IPS-18a (cell line): ENCODE measurements at regions not wholly inside any gene's neighbourhood (a gene's known extent, or its start where the extent isn't known, plus 50 kb on each side); places are given as distances from the start of the nearest gene placed in this dataset.

Experiments used
- H3K27ac ChIP-seq: one replicate; pipeline ENCODE4 v1.5.1; 2013; ENCODE audit warnings: low read length
- H3K27me3 ChIP-seq: one replicate; pipeline ENCODE4 v1.6.1; 2013; ENCODE audit warnings: mild to moderate bottlenecking, low read length; ENCODE audit not compliant: control insufficient read depth, insufficient read depth
- H3K36me3 ChIP-seq: one replicate; pipeline ENCODE4 v1.6.1; 2013; ENCODE audit warnings: low read depth, low read length; ENCODE audit not compliant: control insufficient read depth
- H3K4me1 ChIP-seq: one replicate; pipeline ENCODE4 v1.6.1; 2013; ENCODE audit warnings: low read depth, low read length; ENCODE audit not compliant: control insufficient read depth
- H3K4me3 ChIP-seq: one replicate; pipeline ENCODE4 v1.5.1; 2013; ENCODE audit warnings: low read length
- H3K9ac ChIP-seq: one replicate; pipeline ENCODE4 v1.6.1; 2013; ENCODE audit warnings: mild to moderate bottlenecking, low read length, moderate library complexity
- H3K9me3 ChIP-seq: one replicate; pipeline ENCODE4 v1.6.1; 2013; ENCODE audit warnings: low read depth, low read length; ENCODE audit not compliant: control insufficient read depth

GRCh38 chr14:71527838-71528237, 404.4 kb upstream of the RGS6 start:
- H3K27ac ChIP-seq = no peak overlapping the region
- no peaks in the 10 kb centered on the region for H3K9me3 ChIP-seq
- no peaks in the 10 kb centered on the region for H3K36me3 ChIP-seq
- H3K4me1 ChIP-seq = no peaks in the 10 kb centered on the region
- no peak overlapping the region for H3K4me3 ChIP-seq
- H3K9ac ChIP-seq = no peak overlapping the region
- no peaks in the 10 kb centered on the region for H3K27me3 ChIP-seq

GRCh38 chr14:71529848-71530247, 402.4 kb upstream of the RGS6 start:
- Histone ChIP-seq H3K4me3 (no peak overlapping the region), H3K4me1 (no peaks in the 10 kb centered on the region), H3K9me3 (no peaks in the 10 kb centered on the region), H3K27ac (no peak overlapping the region), H3K27me3 (no peaks in the 10 kb centered on the region), H3K36me3 (no peaks in the 10 kb centered on the region), H3K9ac (no peak overlapping the region)

GRCh38 chr14:71532344-71532743, 399.9 kb upstream of the RGS6 start:
- no peaks in the 10 kb centered on the region for H3K4me1 ChIP-seq
- no peaks in the 10 kb centered on the region for H3K27me3 ChIP-seq
- no peak overlapping the region for H3K9ac ChIP-seq
- no peak overlapping the region for H3K4me3 ChIP-seq
- no peak overlapping the region for H3K27ac ChIP-seq
- no peaks in the 10 kb centered on the region for H3K36me3 ChIP-seq
- H3K9me3 ChIP-seq = no peaks in the 10 kb centered on the region

- Histone ChIP-seq H3K4me1 (peaks cover 4% of the 10 kb centered on the region), H3K9me3 (no peaks in the 10 kb centered on the region), H3K4me3 (no peak overlapping the region), H3K27ac (no peak overlapping the region), H3K27me3 (no peaks in the 10 kb centered on the region), H3K9ac (no peak overlapping the region), H3K36me3 (no peaks in the 10 kb centered on the region)
Observed at GRCh38 chr14:71532790-71533189, 399.4 kb upstream of the RGS6 start.

- no peak overlapping the region for H3K4me3 ChIP-seq
- no peak overlapping the region for H3K27ac ChIP-seq
- H3K9me3 ChIP-seq = no peaks in the 10 kb centered on the region
- H3K4me1 ChIP-seq = peaks cover 7% of the 10 kb centered on the region
- H3K9ac ChIP-seq = no peak overlapping the region
- H3K36me3 ChIP-seq = no peaks in the 10 kb centered on the region
- H3K27me3 ChIP-seq = no peaks in the 10 kb centered on the region
Observed at GRCh38 chr14:71533390-71533789, 398.8 kb upstream of the RGS6 start.

- Histone ChIP-seq H3K27ac (no peak overlapping the region), H3K9ac (no peak overlapping the region), H3K27me3 (no peaks in the 10 kb centered on the region), H3K9me3 (no peaks in the 10 kb centered on the region), H3K4me1 (peaks cover 7% of the 10 kb centered on the region), H3K4me3 (no peak overlapping the region), H3K36me3 (no peaks in the 10 kb centered on the region)
Observed at GRCh38 chr14:71533800-71534199, 398.4 kb upstream of the RGS6 start.

GRCh38 chr14:71534506-71534905, 397.7 kb upstream of the RGS6 start:
- H3K4me1 ChIP-seq = peaks cover 7% of the 10 kb centered on the region
- no peak overlapping the region for H3K9ac ChIP-seq
- no peaks in the 10 kb centered on the region for H3K27me3 ChIP-seq
- H3K36me3 ChIP-seq = no peaks in the 10 kb centered on the region
- no peak overlapping the region for H3K27ac ChIP-seq
- H3K4me3 ChIP-seq = no peak overlapping the region
- H3K9me3 ChIP-seq = no peaks in the 10 kb centered on the region

- no peak overlapping the region for H3K4me3 ChIP-seq
- H3K27ac ChIP-seq = no peak overlapping the region
- peaks cover 7% of the 10 kb centered on the region for H3K4me1 ChIP-seq
Observed at GRCh38 chr14:71536015-71536740, 396.1 kb upstream of the RGS6 start.

GRCh38 chr14:71536927-71537772, 395.1 kb upstream of the RGS6 start:
- H3K27ac ChIP-seq = no peak overlapping the region
- no peaks in the 10 kb centered on the region for H3K9me3 ChIP-seq
- no peaks in the 10 kb centered on the region for H3K27me3 ChIP-seq
- H3K4me1 ChIP-seq = peaks cover 7% of the 10 kb centered on the region
- H3K36me3 ChIP-seq = no peaks in the 10 kb centered on the region
- H3K4me3 ChIP-seq = no peak overlapping the region
- H3K9ac ChIP-seq = no peak overlapping the region

More at GRCh38 chr14:71536015-71536740, 396.1 kb upstream of the RGS6 start:
- Histone ChIP-seq H3K9me3 (no peaks in the 10 kb centered on the region), H3K27me3 (no peaks in the 10 kb centered on the region), H3K9ac (no peak overlapping the region), H3K36me3 (no peaks in the 10 kb centered on the region)

- Histone ChIP-seq H3K36me3 (no peaks in the 10 kb centered on the region), H3K9me3 (no peaks in the 10 kb centered on the region), H3K9ac (no peak overlapping the region), H3K4me3 (no peak overlapping the region), H3K4me1 (peaks cover 7% of the 10 kb centered on the region), H3K27ac (no peak overlapping the region), H3K27me3 (no peaks in the 10 kb centered on the region)
Observed at GRCh38 chr14:71538288-71538687, 393.9 kb upstream of the RGS6 start.

- Histone ChIP-seq H3K9ac (no peak overlapping the region), H3K4me1 (peaks cover 7% of the 10 kb centered on the region), H3K4me3 (no peak overlapping the region), H3K27me3 (no peaks in the 10 kb centered on the region), H3K9me3 (no peaks in the 10 kb centered on the region), H3K36me3 (no peaks in the 10 kb centered on the region), H3K27ac (no peak overlapping the region)
Observed at GRCh38 chr14:71538938-71539649, 393.1 kb upstream of the RGS6 start.
